Subcutaneous abdominal adipose tissue (tissue), 5 donors: ENCODE measurements at regions not wholly inside any gene's neighbourhood (a gene's known extent, or its start where the extent isn't known, plus 50 kb on each side); places are given as distances from the start of the nearest gene placed in this dataset.

Experiments used
- H3K27ac ChIP-seq: one replicate; pipeline ENCODE4 v1.7.0; 2013; ENCODE audit warnings: low read depth, mild to moderate bottlenecking, inconsistent platforms, low read length, moderate library complexity
- H3K27me3 ChIP-seq, 5 donors: one replicate each; pipeline ENCODE4 v1.7.0; 2013; ENCODE audit warnings: low read length in 5 of 5, inconsistent platforms in 1 of 5; ENCODE audit not compliant: control insufficient read depth in 5 of 5, insufficient read depth in 4 of 5
- H3K36me3 ChIP-seq, 5 donors: one replicate each; pipeline ENCODE4 v1.7.0; 2013; ENCODE audit warnings: low read length in 5 of 5; ENCODE audit not compliant: control insufficient read depth in 5 of 5, insufficient read depth in 5 of 5
- H3K4me1 ChIP-seq, 5 donors: one replicate each; pipeline ENCODE4 v1.7.0; 2013; ENCODE audit warnings: low read length in 5 of 5, mild to moderate bottlenecking in 3 of 5, moderate library complexity in 1 of 5; ENCODE audit not compliant: control insufficient read depth in 5 of 5, insufficient read depth in 5 of 5
- H3K4me3 ChIP-seq, 5 donors: one replicate each; pipeline ENCODE4 v1.7.0; 2013; ENCODE audit warnings: low read length in 5 of 5, low read depth in 1 of 5
- H3K9ac ChIP-seq, 5 donors: one replicate each; pipeline ENCODE4 v1.7.0; 2013; ENCODE audit warnings: low read length in 5 of 5, mild to moderate bottlenecking in 4 of 5, moderate library complexity in 3 of 5
- H3K9me3 ChIP-seq, 5 donors: one replicate each; pipeline ENCODE4 v1.7.0; 2013; ENCODE audit warnings: low read length in 5 of 5; ENCODE audit not compliant: control insufficient read depth in 5 of 5
- donor health status: healthy.
- donor health status: healthy.
- donor health status: healthy.
- donor health status: healthy.
- donor health status: healthy.

DNA sequence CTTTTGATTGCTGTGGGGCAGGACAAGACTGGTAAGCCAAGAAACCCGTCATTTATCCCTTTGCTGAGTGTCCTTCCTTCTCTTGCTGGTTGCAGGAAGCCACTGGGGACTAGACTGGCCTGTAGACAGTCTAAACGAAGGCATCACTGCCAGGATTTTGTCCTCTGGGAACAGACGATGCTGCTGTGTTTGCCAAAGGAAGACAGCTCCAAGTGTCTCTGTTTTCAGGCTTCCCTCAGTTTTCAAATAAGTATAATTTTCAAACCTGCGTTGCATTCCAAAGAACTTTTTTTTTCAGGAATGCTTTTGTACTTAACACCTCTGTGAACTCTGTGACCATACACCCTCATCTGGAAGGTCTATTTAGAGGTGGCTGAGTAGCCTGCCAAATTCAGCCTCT, 269.4 kb downstream of the HLX start:
- H3K4me3 ChIP-seq = no peak overlapping the region
- H3K9ac ChIP-seq = peak overlapping the region in 2 of 5 donors; percentile 39 to 60
- H3K27me3 ChIP-seq = no peaks in the 10 kb centered on the region
- peaks cover 0 to 17% (median 13%) of the 10 kb centered on the region in 5 donors for H3K4me1 ChIP-seq
- peak overlapping the region; percentile 69 for H3K27ac ChIP-seq
- no peaks in the 10 kb centered on the region for H3K36me3 ChIP-seq
- peaks cover 0 to 5% (median 2%) of the 10 kb centered on the region in 5 donors for H3K9me3 ChIP-seq

DNA sequence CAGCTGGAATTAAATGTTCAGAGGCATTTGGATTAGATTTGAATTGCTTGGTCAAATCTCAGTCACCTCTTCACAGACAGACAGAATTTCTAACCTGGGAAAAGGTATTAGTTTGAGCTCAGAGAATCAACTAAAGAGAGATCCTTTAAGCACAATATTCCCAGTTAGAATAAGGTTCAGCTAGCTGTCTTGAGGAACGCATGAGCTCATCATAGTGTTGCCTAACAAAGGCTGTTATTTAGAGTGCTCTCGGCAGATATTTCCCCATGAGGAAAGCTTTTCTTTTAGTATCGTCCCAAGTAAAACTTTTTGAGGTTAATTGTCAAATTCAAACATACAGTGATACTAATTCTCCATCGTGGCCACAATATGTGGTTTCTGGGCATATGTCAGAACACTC, 269.9 kb downstream of the HLX start:
- Histone ChIP-seq H3K27me3 (no peaks in the 10 kb centered on the region), H3K9me3 (peaks cover 0 to 5% (median 2%) of the 10 kb centered on the region in 5 donors), H3K9ac (peak overlapping the region in 2 of 5 donors; percentile 39 to 60), H3K4me1 (peaks cover 0 to 17% (median 13%) of the 10 kb centered on the region in 5 donors), H3K4me3 (no peak overlapping the region), H3K36me3 (no peaks in the 10 kb centered on the region), H3K27ac (peak overlapping the region; percentile 69)

DNA sequence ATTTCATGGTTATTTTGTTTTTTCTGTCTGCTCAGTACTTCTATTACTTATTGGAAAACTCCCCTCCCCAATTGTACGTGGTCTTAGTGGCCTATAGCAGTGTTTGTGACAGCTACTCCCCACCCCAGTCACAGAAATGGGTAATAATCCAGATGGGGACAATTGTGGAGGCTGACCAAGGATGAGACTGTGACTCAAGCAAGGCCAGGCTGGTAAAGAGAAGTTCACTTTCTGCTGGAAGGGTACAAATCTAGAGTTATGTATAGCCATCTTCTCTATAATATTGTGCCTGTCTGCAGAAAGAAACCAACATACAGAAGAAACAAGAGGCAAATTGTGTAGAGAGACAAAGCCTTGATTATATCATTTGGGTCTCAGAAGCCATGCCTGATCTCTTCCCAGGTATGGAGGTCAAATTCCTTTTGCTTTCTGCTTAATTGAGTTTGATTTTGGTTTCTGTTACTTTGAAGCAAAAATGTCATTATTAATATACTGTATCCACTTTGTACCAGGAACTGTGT, 270.4 kb downstream of the HLX start:
- no peak overlapping the region for H3K27ac ChIP-seq
- H3K9ac ChIP-seq = no peak overlapping the region
- peaks cover 0 to 17% (median 13%) of the 10 kb centered on the region in 5 donors for H3K4me1 ChIP-seq
- H3K9me3 ChIP-seq = peaks cover 0 to 5% (median 2%) of the 10 kb centered on the region in 5 donors
- H3K4me3 ChIP-seq = no peak overlapping the region
- H3K27me3 ChIP-seq = no peaks in the 10 kb centered on the region
- no peaks in the 10 kb centered on the region for H3K36me3 ChIP-seq

DNA sequence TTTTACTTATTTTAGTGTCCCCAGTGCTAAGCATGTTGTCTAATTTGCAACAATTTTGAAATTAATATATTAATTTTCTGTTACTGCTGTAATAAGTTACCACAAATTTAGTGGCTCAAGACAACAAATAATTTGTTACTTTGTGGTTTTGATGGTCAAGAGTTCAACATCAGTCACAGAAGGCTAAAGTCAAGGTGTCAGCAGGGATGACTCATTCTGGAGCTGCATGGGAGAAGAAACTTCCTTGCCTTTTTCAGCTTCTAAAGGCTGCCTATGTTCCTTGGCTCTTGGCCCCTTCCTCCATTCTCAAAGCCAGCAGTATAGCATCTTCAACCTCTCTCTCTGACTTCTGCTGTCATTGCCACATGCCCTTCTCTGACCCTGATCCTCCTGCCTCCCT, 271.8 kb downstream of the HLX start:
- H3K9me3 ChIP-seq = peaks cover 0 to 5% (median 2%) of the 10 kb centered on the region in 5 donors
- H3K27ac ChIP-seq = no peak overlapping the region
- H3K4me1 ChIP-seq = peaks cover 0 to 17% (median 13%) of the 10 kb centered on the region in 5 donors
- H3K4me3 ChIP-seq = no peak overlapping the region
- no peak overlapping the region for H3K9ac ChIP-seq
- no peaks in the 10 kb centered on the region for H3K36me3 ChIP-seq
- H3K27me3 ChIP-seq = no peaks in the 10 kb centered on the region

DNA sequence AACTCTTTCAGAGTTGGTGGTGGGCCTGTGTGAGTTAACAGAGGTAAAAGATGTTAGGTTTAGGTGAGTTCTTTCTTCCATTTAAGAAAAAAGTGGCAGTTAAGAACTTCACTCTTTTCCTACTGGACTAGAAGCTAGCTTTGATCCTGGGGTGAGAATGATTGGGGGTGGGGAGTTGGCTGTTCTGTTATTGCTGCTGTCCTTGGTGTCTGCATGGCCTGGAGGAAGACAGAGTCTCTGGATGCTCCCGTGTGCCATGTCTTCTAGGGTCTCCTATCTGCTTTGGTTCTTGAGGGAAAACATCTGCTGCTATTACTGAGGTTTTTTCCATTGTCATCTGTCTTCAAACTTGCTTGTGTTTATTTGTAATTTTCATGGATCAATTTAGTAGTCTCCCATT, 275.7 kb downstream of the HLX start:
- Histone ChIP-seq H3K4me1 (peaks cover 0 to 2% (median 0%) of the 10 kb centered on the region in 5 donors), H3K36me3 (no peaks in the 10 kb centered on the region), H3K27ac (no peak overlapping the region), H3K9ac (no peak overlapping the region), H3K9me3 (peaks cover 0 to 5% (median 2%) of the 10 kb centered on the region in 5 donors), H3K4me3 (no peak overlapping the region), H3K27me3 (no peaks in the 10 kb centered on the region)

DNA sequence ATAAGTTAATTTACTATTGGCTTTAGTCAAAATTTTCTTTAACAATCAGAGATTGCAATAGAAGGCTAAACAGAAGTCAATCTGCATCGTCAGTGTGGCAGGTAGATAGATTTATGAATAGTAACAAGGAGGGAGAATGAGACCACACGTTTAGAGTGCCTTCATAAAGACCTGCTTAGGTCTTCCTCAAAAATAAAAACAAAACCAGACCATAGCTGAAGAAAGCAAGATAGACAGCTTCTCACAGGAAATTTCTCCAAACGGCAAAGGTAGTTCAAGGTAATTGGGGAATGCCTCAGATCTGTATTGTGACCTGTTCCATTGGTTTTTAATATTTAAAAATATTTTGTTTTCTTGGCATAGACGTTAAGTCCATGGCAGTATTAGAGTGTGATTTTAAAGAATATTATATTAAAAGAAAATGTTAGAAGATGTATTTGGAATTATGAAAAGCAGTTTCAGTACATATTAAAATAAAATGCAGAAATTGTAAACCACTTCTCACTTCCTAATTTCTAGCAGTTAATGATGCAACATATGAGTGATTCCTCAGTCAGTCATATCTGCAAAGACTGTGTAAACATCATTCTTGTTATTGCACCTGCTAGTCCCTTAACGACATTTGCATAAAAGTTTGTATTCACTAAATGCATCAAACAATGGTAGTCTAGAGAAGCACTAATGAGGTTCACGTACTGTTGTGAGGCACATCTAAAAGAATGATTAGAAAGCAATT, 278.0 kb downstream of the HLX start:
- Histone ChIP-seq H3K27ac (no peak overlapping the region), H3K27me3 (no peaks in the 10 kb centered on the region), H3K9me3 (no peaks in the 10 kb centered on the region), H3K4me1 (peaks cover 0 to 16% (median 12%) of the 10 kb centered on the region in 5 donors), H3K9ac (no peak overlapping the region), H3K4me3 (no peak overlapping the region), H3K36me3 (no peaks in the 10 kb centered on the region)

DNA sequence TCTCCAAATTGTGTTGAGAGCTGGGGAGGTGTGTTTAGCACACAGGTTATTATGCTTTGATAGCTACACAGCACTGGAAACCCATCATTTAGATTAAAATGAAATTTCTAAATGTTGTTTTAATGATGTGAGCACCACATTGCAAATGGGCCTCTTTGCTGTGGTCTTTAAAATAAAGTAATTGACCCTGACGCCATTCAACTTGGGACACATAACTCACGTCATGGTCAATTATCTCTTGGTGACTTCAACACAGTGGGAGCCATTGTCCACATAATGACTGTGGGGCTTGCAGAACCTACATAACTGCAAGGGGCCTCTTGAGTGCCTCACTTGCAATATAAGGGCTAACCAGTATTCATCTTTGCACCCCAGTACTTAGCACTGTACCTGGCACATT, 280.4 kb downstream of the HLX start:
- Histone ChIP-seq H3K4me1 (peaks cover 0 to 20% (median 16%) of the 10 kb centered on the region in 5 donors), H3K27ac (no peak overlapping the region), H3K4me3 (no peak overlapping the region), H3K27me3 (no peaks in the 10 kb centered on the region), H3K36me3 (no peaks in the 10 kb centered on the region), H3K9ac (no peak overlapping the region), H3K9me3 (no peaks in the 10 kb centered on the region)

DNA sequence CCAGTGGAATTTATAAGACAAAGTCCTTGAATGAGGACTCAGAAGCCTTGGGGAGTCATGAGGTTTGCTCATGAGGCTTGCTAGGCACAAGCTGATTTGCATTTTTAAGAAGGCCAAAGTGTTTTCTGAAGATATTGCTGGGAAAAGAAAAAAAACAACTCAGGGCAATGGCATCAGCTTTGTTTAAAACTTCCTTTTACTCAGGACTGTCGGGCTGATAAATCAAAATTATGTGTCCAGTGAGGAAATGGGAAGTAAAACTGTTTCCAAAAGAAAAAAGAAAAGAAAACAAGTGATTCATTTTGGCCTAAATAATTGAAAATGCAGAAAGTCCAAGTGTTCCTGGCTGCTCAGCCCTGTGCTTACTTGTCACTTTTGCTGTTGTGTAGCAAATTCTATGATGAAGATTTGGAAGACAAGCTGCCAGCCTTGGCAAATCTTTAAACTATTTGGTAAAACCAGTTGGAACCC, 282.4 kb downstream of the HLX start:
- peak overlapping the region; percentile 38 for H3K27ac ChIP-seq
- H3K36me3 ChIP-seq = no peaks in the 10 kb centered on the region
- H3K4me3 ChIP-seq = no peak overlapping the region
- H3K27me3 ChIP-seq = no peaks in the 10 kb centered on the region
- H3K9ac ChIP-seq = no peak overlapping the region
- H3K9me3 ChIP-seq = no peaks in the 10 kb centered on the region
- peaks cover 0 to 36% (median 23%) of the 10 kb centered on the region in 5 donors for H3K4me1 ChIP-seq

DNA sequence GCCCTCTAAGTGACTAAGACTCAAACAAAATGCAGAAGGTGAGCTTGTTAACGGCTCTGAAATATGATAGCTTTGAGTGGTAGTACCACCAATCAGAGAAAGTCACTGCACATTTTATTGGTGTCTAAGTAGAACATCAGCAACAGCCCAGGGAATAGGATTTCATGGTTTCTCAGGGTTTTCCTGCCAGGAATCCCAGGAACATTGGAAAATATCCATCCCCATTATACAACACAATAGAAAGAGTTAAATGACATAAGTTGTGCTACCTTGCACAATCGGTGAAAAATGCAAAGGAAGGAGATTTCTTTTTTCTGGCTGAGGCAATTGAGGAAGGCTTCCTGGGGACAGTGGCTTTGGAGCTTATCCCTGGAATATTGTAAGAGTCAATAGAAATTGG, 283.1 kb downstream of the HLX start:
- Histone ChIP-seq H3K9ac (no peak overlapping the region), H3K4me1 (peaks cover 0 to 34% (median 23%) of the 10 kb centered on the region in 5 donors), H3K36me3 (no peaks in the 10 kb centered on the region), H3K4me3 (no peak overlapping the region), H3K27ac (peak overlapping the region; percentile 38), H3K27me3 (no peaks in the 10 kb centered on the region), H3K9me3 (no peaks in the 10 kb centered on the region)

DNA sequence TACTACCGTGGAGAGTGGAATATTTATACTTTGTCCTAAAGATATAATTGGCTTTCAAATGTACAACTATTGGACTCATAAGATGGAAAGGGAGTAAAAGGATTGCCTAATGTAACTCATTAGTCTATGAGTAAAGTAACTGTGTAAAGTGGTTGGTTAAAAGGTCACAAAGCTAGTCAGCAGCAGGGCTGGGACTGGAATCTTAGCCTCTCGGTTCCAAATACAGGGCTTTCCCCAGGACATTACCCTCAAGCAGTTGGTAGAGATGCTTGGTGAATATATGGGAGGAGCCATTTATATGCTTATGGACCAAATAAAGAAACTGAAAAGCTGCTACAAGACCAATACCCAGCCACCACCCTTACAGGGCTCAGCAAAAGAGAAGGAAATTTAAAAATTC, 283.7 kb downstream of the HLX start:
- Histone ChIP-seq H3K9me3 (no peaks in the 10 kb centered on the region), H3K27me3 (no peaks in the 10 kb centered on the region), H3K9ac (no peak overlapping the region), H3K4me3 (no peak overlapping the region), H3K4me1 (peaks cover 0 to 34% (median 28%) of the 10 kb centered on the region in 5 donors), H3K27ac (no peak overlapping the region), H3K36me3 (no peaks in the 10 kb centered on the region)
